ENCODE measurements at regions not wholly inside any gene's neighbourhood (a gene's known extent, or its start where the extent isn't known, plus 50 kb on each side); places are given as distances from the start of the nearest gene placed in this dataset.

DNA sequence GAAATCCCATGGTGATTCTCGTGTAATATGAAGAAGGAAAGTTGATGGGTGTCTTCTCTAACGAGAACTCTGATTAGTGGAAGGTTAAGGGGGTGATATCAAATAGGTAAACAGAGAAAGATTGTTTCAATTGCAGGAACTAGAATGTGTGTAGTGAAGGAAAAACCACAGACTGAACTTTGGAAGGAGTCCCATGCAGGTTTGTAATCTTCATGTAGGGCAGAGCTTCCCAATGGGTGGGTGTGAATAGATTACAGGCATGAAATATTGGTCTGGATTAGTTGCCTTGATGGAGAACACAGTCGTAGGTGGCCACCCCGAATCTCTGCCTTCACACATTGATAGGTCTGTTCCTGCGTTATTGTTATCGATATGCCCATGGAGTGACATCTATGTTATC, 295.5 kb downstream of the KCNRG start:
- no peak for TF ChIP-seq EZH2 (IDR thresholded peaks at IDR 0.05; ENCODE audit: insufficient read depth, poor library complexity, severe bottlenecking)
- TF ChIP-seq EZH2phosphoT487 (IDR thresholded peaks at IDR 0.05; ENCODE audit: insufficient read depth, low read depth) = no peak

All from GM23248 (cell line).